ENCODE measurements at regions not wholly inside any gene's neighbourhood (a gene's known extent, or its start where the extent isn't known, plus 50 kb on each side); places are given as distances from the start of the nearest gene placed in this dataset.
"Not testable (repeated sequence)": the region's sequence is repeated elsewhere in the genome, so short reads cannot be mapped to it uniquely, and the experiment has no call there.

GRCh38 chr12:97897881-97898280 is 435.3 kb downstream of the RMST start:
- not testable (repeated sequence) for H3K27me3 Mint-ChIP-seq; H3K36me3 Mint-ChIP-seq; ATAC-seq (replicated peaks); DNase-seq; H3K27ac Mint-ChIP-seq; H3K4me3 Mint-ChIP-seq; H3K4me1 Mint-ChIP-seq
- peaks cover 6 to 24% of the 10 kb centered on the region in 2 donors for H3K9me3 Mint-ChIP-seq

- Mint-ChIP-seq H3K36me3 (no peaks in the 10 kb centered on the region), H3K9me3 (peaks cover 2 to 18% of the 10 kb centered on the region in 2 donors), H3K27ac (no peak overlapping the region), H3K4me3 (no peak overlapping the region), H3K27me3 (no peaks in the 10 kb centered on the region), H3K4me1 (no peaks in the 10 kb centered on the region)
- ATAC-seq (replicated peaks), result no peak
- DNase-seq, result no peak
These were observed 436.9 kb downstream of the RMST start for GRCh38 chr12:97899529-97899928.

- peaks cover 2 to 18% of the 10 kb centered on the region in 2 donors for H3K9me3 Mint-ChIP-seq
These were observed 437.4 kb downstream of the RMST start for GRCh38 chr12:97899956-97900355.

GRCh38 chr12:97903356-97903755 is 440.8 kb downstream of the RMST start:
- H3K9me3 Mint-ChIP-seq, result no peaks in the 10 kb centered on the region
- no peak overlapping the region for H3K4me3 Mint-ChIP-seq
- no peaks in the 10 kb centered on the region for H3K27me3 Mint-ChIP-seq
- no peaks in the 10 kb centered on the region for H3K36me3 Mint-ChIP-seq
- DNase-seq (no peak), ATAC-seq (replicated peaks) (no peak)
- H3K4me1 Mint-ChIP-seq, result no peaks in the 10 kb centered on the region
- H3K27ac Mint-ChIP-seq, result no peak overlapping the region

More at GRCh38 chr12:97899956-97900355, 437.4 kb downstream of the RMST start:
- DNase-seq, result no peak
- no peak for ATAC-seq (replicated peaks)
- H3K4me3 Mint-ChIP-seq, result no peak overlapping the region
- no peaks in the 10 kb centered on the region for H3K27me3 Mint-ChIP-seq
- H3K36me3 Mint-ChIP-seq, result no peaks in the 10 kb centered on the region
- H3K4me1 Mint-ChIP-seq, result no peaks in the 10 kb centered on the region
- H3K27ac Mint-ChIP-seq, result no peak overlapping the region

GRCh38 chr12:97907504-97907903 is 444.9 kb downstream of the RMST start:
- no peak for DNase-seq
- no peaks in the 10 kb centered on the region for H3K4me1 Mint-ChIP-seq
- no peak overlapping the region for H3K27ac Mint-ChIP-seq
- no peaks in the 10 kb centered on the region for H3K9me3 Mint-ChIP-seq
- no peak for ATAC-seq (replicated peaks)
- H3K27me3 Mint-ChIP-seq, result no peaks in the 10 kb centered on the region
- no peak overlapping the region for H3K4me3 Mint-ChIP-seq
- H3K36me3 Mint-ChIP-seq, result no peaks in the 10 kb centered on the region

- no peaks in the 10 kb centered on the region for H3K9me3 Mint-ChIP-seq
- ATAC-seq (replicated peaks) (no peak), DNase-seq (no peak)
- H3K4me3 Mint-ChIP-seq, result no peak overlapping the region
- H3K36me3 Mint-ChIP-seq, result no peaks in the 10 kb centered on the region
- H3K27me3 Mint-ChIP-seq, result no peaks in the 10 kb centered on the region
- no peaks in the 10 kb centered on the region for H3K4me1 Mint-ChIP-seq
- H3K27ac Mint-ChIP-seq, result no peak overlapping the region
These were observed 448.0 kb downstream of the RMST start for GRCh38 chr12:97910559-97910958.

- no peak for ATAC-seq (replicated peaks)
- H3K9me3 Mint-ChIP-seq, result no peaks in the 10 kb centered on the region
- no peak overlapping the region for H3K4me3 Mint-ChIP-seq
- no peaks in the 10 kb centered on the region for H3K4me1 Mint-ChIP-seq
- no peaks in the 10 kb centered on the region for H3K27me3 Mint-ChIP-seq
- H3K36me3 Mint-ChIP-seq, result no peaks in the 10 kb centered on the region
- no peak overlapping the region for H3K27ac Mint-ChIP-seq
- DNase-seq, result no peak
These were observed 450.3 kb downstream of the RMST start for GRCh38 chr12:97912943-97913342.

GRCh38 chr12:97921979-97922722 is 459.5 kb downstream of the RMST start:
- H3K4me1 Mint-ChIP-seq, result no peaks in the 10 kb centered on the region
- DNase-seq, result no peak
- H3K9me3 Mint-ChIP-seq, result no peaks in the 10 kb centered on the region

GRCh38 chr12:97923546-97923945 is 460.9 kb downstream of the RMST start:
- no peaks in the 10 kb centered on the region for H3K27me3 Mint-ChIP-seq
- ATAC-seq (replicated peaks) (no peak), DNase-seq (no peak)
- H3K27ac Mint-ChIP-seq, result no peak overlapping the region
- H3K9me3 Mint-ChIP-seq, result peaks cover 0 to 4% of the 10 kb centered on the region in 2 donors
- H3K36me3 Mint-ChIP-seq, result no peaks in the 10 kb centered on the region
- no peaks in the 10 kb centered on the region for H3K4me1 Mint-ChIP-seq
- no peak overlapping the region for H3K4me3 Mint-ChIP-seq

More at GRCh38 chr12:97921979-97922722, 459.5 kb downstream of the RMST start:
- no peak overlapping the region for H3K4me3 Mint-ChIP-seq
- ATAC-seq (replicated peaks), result no peak
- H3K36me3 Mint-ChIP-seq, result no peaks in the 10 kb centered on the region
- H3K27ac Mint-ChIP-seq, result no peak overlapping the region
- H3K27me3 Mint-ChIP-seq, result no peaks in the 10 kb centered on the region

- H3K36me3 Mint-ChIP-seq, result no peaks in the 10 kb centered on the region
- ATAC-seq (replicated peaks) (no peak), DNase-seq (no peak)
- no peak overlapping the region for H3K27ac Mint-ChIP-seq
- H3K4me3 Mint-ChIP-seq, result no peak overlapping the region
- no peaks in the 10 kb centered on the region for H3K27me3 Mint-ChIP-seq
- peaks cover 0 to 4% of the 10 kb centered on the region in 2 donors for H3K9me3 Mint-ChIP-seq
- no peaks in the 10 kb centered on the region for H3K4me1 Mint-ChIP-seq
These were observed 461.5 kb downstream of the RMST start for GRCh38 chr12:97924122-97924521.

GRCh38 chr12:97927977-97928376 is 465.4 kb downstream of the RMST start:
- no peak for ATAC-seq (replicated peaks)
- Mint-ChIP-seq H3K4me1 (no peaks in the 10 kb centered on the region), H3K27ac (no peak overlapping the region)

GRCh38 chr12:97936165-97936564 is 473.6 kb downstream of the RMST start:
- Mint-ChIP-seq H3K9me3 (peaks cover 0 to 3% of the 10 kb centered on the region in 2 donors), H3K36me3 (no peaks in the 10 kb centered on the region), H3K4me3 (no peak overlapping the region), H3K27ac (no peak overlapping the region), H3K27me3 (no peaks in the 10 kb centered on the region), H3K4me1 (no peaks in the 10 kb centered on the region)
- no peak for DNase-seq
- no peak for ATAC-seq (replicated peaks)

More at GRCh38 chr12:97927977-97928376, 465.4 kb downstream of the RMST start:
- Mint-ChIP-seq H3K36me3 (no peaks in the 10 kb centered on the region), H3K4me3 (no peak overlapping the region), H3K9me3 (peaks cover 0 to 6% of the 10 kb centered on the region in 2 donors), H3K27me3 (no peaks in the 10 kb centered on the region)
- DNase-seq, result no peak

GRCh38 chr12:97938031-97938430 is 475.4 kb downstream of the RMST start:
- Mint-ChIP-seq H3K4me1 (no peaks in the 10 kb centered on the region), H3K36me3 (no peaks in the 10 kb centered on the region), H3K9me3 (peaks cover 0 to 3% of the 10 kb centered on the region in 2 donors), H3K27me3 (no peaks in the 10 kb centered on the region), H3K27ac (no peak overlapping the region), H3K4me3 (no peak overlapping the region)
- DNase-seq (no peak), ATAC-seq (replicated peaks) (no peak)

- ATAC-seq (replicated peaks) (no peak), DNase-seq (no peak)
- Mint-ChIP-seq H3K4me3 (no peak overlapping the region), H3K9me3 (peaks cover 0 to 1% of the 10 kb centered on the region in 2 donors), H3K4me1 (no peaks in the 10 kb centered on the region), H3K27me3 (no peaks in the 10 kb centered on the region), H3K27ac (no peak overlapping the region), H3K36me3 (no peaks in the 10 kb centered on the region)
These were observed 476.6 kb downstream of the RMST start for GRCh38 chr12:97939156-97939555.

GRCh38 chr12:97940105-97940504 is 477.5 kb downstream of the RMST start:
- ATAC-seq (replicated peaks) (no peak), DNase-seq (no peak)
- no peaks in the 10 kb centered on the region for H3K36me3 Mint-ChIP-seq
- H3K27me3 Mint-ChIP-seq, result no peaks in the 10 kb centered on the region
- no peak overlapping the region for H3K27ac Mint-ChIP-seq
- H3K4me3 Mint-ChIP-seq, result no peak overlapping the region
- H3K4me1 Mint-ChIP-seq, result no peaks in the 10 kb centered on the region
- H3K9me3 Mint-ChIP-seq, result peaks cover 0 to 1% of the 10 kb centered on the region in 2 donors

All from stimulated activated naive B cell treated with anti-CD40 and anti-IgM and Interleukin-4, amounts not matched to agents 10 μg/mL and 1 μg/mL and 100 μg/mL, for 72 hours (primary cell).